Thyroid gland (tissue), 4 donors: ENCODE measurements at regions not wholly inside any gene's neighbourhood (a gene's known extent, or its start where the extent isn't known, plus 50 kb on each side); places are given as distances from the start of the nearest gene placed in this dataset.

Experiments used
- CTCF ChIP-seq, 6 experiments: fragments of 200-600 bp in 3 of 6; fragments of 450-650 bp in 3 of 6; sonication (generic) in 3 of 6; IDR thresholded peaks; one replicate each; pipeline ENCODE4 v1.5.1; 2016 to 2019; ENCODE audit warnings: antibody characterized with exemption in 6 of 6, mild to moderate bottlenecking in 2 of 6, inconsistent platforms in 1 of 6, moderate library complexity in 1 of 6
- POLR2A ChIP-seq, 2 donors: fragments of 450-650 bp; IDR thresholded peaks; one replicate each; pipeline ENCODE4 v1.6.1; 2017; ENCODE audit warnings: antibody characterized with exemption in 2 of 2, mild to moderate bottlenecking in 2 of 2, moderate library complexity in 1 of 2

DNA sequence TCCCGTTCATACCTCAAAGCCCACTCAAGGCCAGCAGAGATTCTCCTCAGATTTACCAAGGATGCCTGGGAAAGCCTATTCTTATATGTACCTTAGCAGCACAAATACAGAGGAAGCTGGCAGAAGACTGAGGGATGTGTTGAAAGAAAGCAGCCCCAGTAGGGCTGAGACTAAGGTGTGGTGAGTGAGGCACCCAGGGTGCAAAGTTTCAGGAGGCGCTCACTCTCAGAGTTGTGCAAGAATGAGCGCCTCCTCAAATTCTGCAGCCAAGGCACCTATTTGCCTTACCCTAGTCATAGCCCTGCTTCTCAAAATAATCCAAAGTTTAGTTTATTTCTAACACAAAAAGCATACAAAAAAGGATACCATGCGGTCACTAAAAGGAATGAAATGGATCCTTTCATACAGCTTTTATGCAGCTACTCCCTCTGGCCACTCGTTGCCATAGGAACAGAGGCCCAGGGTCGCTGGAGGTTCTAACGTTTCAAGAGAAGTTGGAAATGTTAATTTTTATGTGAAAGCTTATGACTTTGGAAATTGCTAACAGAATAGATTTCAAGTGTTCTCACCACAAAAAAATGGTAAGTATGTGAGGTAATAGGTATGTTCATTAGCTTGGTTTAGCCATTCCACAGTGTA, 79.7 kb upstream of the SMIM23 start:
- no peak for TF ChIP-seq CTCF (IDR thresholded peaks at IDR 0.05)
- no peak for TF ChIP-seq POLR2A (IDR thresholded peaks at IDR 0.05)
